Stimulated activated CD8-positive, alpha-beta memory T cell treated with anti-CD3 and anti-CD28 coated beads, Interleukin-4, amount 100 ng/mL, for 48 hours (primary cell): ENCODE measurements at regions not wholly inside any gene's neighbourhood (a gene's known extent, or its start where the extent isn't known, plus 50 kb on each side); places are given as distances from the start of the nearest gene placed in this dataset.

Experiments used
- DNase-seq: peaks from one replicate; pipeline ENCODE4 v3.0.0-alpha.2; 2020

- DNase-seq: no peak
Observed at GRCh38 chr15:70576696-70577095, 186.7 kb downstream of the UACA start.

DNA sequence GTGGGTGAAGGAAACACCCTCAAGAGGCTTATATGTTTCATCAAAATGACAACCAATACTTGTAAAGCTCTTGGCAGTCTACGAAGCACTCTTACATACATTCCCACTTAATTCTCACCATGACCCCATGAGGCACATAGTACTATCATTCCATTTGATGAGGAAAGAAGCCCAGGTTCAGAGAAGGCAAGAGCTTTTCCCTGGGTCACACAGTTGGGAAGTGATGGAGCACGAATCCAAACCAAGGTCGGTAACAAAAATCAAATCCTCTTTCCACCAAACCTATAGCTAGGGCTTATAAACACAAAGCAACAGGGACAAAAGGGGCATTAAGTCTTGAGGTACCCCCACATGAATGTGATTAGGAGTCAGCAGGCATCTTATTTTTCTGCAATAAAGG is 187.1 kb downstream of the UACA start:
- no peak for DNase-seq

- DNase-seq: peak; percentile 17
Observed at GRCh38 chr15:70575231-70576226, 187.8 kb downstream of the UACA start.

- peak; percentile 19 for DNase-seq
Observed at GRCh38 chr15:70574325-70574724, 189.0 kb downstream of the UACA start.

DNA sequence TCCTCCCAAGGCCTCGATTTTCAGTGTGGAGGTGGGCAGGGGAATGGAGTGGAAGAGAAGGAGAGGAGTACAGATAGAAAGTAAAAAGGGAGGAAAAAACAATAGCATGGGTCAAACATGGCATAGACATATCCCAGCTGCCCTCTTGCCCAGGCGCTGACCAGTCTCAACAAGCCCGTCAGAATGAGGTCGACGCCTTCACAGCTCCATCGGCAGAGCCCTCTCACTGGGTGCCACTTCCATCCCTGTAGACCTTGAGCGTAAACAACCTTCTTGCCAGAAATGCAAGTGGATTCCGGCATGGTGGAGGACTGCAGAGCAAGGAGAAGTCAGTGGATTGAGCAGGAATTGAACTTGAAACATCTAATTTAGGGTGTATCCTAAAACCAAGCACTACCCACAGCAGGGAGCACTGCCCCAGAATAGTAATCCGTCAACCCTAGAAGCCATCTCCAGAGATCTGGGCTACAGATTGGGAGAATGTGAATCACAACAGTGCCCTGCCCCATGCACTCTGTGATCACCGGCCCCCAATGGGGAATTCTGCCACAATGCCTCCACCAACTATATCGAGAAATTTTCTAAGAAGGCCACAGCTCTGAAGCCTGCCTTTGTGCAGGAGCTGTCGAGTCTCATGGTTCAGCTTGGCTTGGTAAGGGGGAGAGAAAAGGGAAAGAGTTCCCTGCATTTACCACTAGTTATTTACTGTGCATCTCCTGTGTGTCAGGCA is 190.1 kb downstream of the UACA start:
- peak; percentile 8 for DNase-seq

- DNase-seq: peak; percentile 24
Observed at GRCh38 chr15:70569714-70570231, 193.6 kb downstream of the UACA start.

GRCh38 chr15:70569091-70569713 is 194.2 kb downstream of the UACA start:
- DNase-seq: peak; percentile 21

DNA sequence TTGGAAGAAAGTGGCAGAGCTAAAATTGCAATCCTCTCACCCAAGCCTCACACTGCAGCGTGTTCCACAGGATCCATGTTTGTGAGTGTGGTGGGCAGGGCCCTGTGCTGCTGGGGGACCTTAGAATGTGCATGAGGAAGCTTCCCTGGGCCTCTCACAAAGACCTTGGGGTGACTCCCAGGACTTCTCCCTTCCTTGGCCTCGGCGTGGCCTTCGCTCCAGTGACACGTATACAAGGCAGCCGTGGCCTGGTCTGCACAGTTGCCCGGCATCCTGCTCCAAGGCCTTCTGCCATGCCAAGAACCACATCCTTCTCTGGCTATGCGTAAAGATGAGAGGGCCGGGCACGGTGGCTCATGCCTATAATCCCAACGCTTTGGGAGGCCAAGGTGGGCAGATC is 196.4 kb downstream of the UACA start:
- DNase-seq: peak; percentile 14

DNA sequence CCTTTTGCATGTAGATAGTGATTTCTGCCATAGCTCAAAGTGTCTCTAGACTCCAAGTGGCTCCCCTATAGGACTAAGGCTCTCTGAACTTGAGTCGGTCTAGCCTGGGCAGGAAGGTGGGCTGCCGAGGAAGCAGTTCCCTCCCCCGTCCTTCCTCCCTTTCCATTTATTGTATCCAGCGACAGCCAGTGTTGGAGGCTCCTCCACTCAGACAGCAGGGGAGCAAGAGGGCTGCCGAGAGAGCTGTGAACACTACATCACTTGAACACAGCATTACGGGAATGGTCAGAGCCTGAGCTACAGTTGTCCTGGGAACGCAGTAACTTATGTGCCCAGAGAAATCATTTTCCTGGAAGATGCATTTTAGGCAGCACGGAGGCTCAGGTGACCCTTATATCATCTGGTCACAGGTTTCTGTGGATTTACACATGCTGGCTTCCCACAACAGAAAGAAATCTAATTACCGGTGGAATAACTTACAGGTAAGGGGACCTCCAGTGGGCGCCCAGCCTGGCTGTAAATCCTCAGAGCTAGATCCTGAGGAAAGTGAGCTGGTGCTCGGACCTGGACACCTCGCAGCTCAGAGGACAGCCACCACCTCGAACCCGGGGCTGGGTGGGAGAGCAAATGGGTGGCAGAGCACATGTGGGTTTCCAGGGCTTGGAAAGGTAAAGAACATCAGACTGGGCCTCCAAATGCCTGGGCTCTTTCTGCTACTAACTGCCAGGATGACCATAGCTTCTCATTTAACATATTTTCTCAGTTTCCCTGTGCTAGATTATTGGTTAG is 197.1 kb downstream of the UACA start:
- DNase-seq: peak; percentile 23

DNA sequence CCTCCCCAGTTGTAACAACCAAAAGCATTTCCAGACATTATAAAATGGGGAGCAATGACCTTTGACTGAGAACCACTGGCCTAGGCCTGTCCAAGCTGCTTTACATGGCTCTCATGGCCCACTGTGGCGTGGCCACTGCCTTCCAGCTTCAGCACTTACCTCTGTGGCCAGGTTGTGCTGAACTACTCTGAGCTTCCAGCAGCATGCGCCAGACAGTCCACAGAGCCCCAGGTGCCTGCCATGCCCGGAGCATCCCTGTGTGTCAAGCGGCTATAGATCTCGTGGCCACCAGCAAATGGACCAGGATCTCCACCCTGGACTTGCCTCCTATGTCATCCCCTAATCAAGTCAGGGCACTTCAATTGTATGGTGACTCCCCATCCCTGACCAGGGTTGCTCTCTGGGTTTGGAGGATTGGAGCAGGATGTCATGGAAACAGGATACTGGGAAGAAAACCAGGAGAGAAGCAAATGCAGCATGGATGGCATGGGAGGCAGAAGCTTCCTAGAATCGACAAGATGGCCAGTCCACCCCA is 199.7 kb downstream of the UACA start:
- peak; percentile 12 for DNase-seq

DNA sequence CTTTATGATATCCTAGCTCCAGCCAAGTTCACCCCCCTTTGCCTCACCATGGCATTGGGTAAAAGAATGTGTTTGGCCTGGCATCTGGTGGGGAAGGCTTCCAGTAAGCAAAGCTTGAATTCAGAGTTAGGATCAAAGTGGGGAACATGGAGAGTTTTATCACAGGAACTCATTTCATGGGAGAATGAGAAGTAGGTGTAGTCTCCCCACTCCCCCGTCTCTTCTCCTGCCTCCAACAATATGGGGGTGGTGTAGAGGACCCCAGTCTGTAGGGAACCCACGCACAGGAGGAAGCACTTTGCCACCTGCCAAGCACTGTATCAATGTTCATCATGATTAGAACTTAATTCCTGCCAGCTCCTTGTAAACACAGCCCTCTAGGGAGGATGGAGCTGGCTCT is 200.5 kb downstream of the UACA start:
- DNase-seq: peak; percentile 8

GRCh38 chr15:70561885-70562284 is 201.5 kb downstream of the UACA start:
- peak; percentile 13 for DNase-seq

GRCh38 chr15:70560617-70561328 is 202.6 kb downstream of the UACA start:
- DNase-seq: peak; percentile 14

- peak; percentile 65 for DNase-seq
Observed at GRCh38 chr15:70559265-70560239, 203.8 kb downstream of the UACA start.

GRCh38 chr15:70558406-70559264 is 204.7 kb downstream of the UACA start:
- peak; percentile 22 for DNase-seq

- peak; percentile 24 for DNase-seq
Observed at GRCh38 chr15:70557521-70558258, 205.7 kb downstream of the UACA start.

GRCh38 chr15:70556779-70557178 is 206.6 kb downstream of the UACA start:
- DNase-seq: peak; percentile 10

- peak; percentile 23 for DNase-seq
Observed at GRCh38 chr15:70556151-70556741, 207.1 kb downstream of the UACA start.
